ENCODE measurements at regions not wholly inside any gene's neighbourhood (a gene's known extent, or its start where the extent isn't known, plus 50 kb on each side); places are given as distances from the start of the nearest gene placed in this dataset.

DNA sequence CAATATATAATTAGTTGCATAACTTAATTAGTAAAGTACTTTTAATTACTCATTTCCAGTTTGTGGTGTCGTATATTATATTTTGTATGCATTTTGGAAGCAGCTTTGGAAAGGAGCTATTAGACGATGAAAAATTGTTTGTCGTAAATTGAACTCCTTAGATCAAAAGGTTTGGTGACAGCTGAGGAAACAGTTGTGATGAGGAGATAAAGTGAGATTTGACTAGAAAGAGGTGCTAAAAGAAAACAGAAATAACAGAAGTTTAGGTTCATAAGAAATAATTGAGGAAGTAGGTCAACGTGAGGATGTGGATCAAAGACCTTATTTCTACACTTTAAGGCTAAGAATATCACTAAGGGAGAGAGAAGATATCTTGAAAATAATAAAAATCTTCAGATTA is 141.9 kb upstream of the NETO1 start:
- Histone ChIP-seq H3K4me1 (ENCODE audit: insufficient read depth, low read length) (no peaks in the 10 kb centered on the region), H2BK15ac (ENCODE audit: low read depth, low read length) (no peak overlapping the region), H4K8ac (replicated peaks; ENCODE audit: insufficient read length, low read depth, low read length) (no peak overlapping the region), H3K79me1 (ENCODE audit: insufficient read depth, low read depth, low read length, poor library complexity, severe bottlenecking) (no peaks in the 10 kb centered on the region), H3K9me3 (ENCODE audit: control insufficient read depth, low read depth, low read length) (no peaks in the 10 kb centered on the region), H4K5ac (ENCODE audit: insufficient read length, low read depth, low read length) (no peak overlapping the region), H3K27me3 (ENCODE audit: insufficient read depth, low read length) (no peaks in the 10 kb centered on the region), H3K14ac (ENCODE audit: insufficient read depth, low read length) (no peak overlapping the region), H3T11ph (ENCODE audit: low read length) (no peak overlapping the region), H3K56ac (ENCODE audit: insufficient read length, low read depth, low read length) (no peak overlapping the region), H2BK20ac (ENCODE audit: low read depth, low read length, poor library complexity, severe bottlenecking) (no peak overlapping the region), H3K23ac (ENCODE audit: insufficient read length, low read depth, low read length) (no peak overlapping the region), H3K9ac (ENCODE audit: extremely low read depth, insufficient read length, low read length) (no peak overlapping the region), H2AK5ac (ENCODE audit: insufficient read length, low read length) (no peak overlapping the region), H3K79me2 (ENCODE audit: insufficient read depth, low read length) (no peaks in the 10 kb centered on the region), H3K23me2 (ENCODE audit: insufficient read length, low read depth, low read length, poor library complexity, severe bottlenecking) (no peaks in the 10 kb centered on the region), H3K4ac (ENCODE audit: low read depth, low read length) (no peak overlapping the region), H4K91ac (ENCODE audit: insufficient read length, low read depth, low read length) (no peak overlapping the region), H2BK5ac (ENCODE audit: insufficient read length, low read length) (no peak overlapping the region), H2AFZ (ENCODE audit: low read length) (no peak overlapping the region), H4K20me1 (ENCODE audit: control insufficient read depth, insufficient read depth, insufficient read length) (no peaks in the 10 kb centered on the region), H2BK12ac (ENCODE audit: insufficient read length, low read depth, low read length) (no peak overlapping the region), H3K18ac (ENCODE audit: insufficient read length, low read depth, low read length) (no peak overlapping the region), H3K4me2 (ENCODE audit: insufficient read depth, insufficient read length, low read length) (no peak overlapping the region), H3K27ac (ENCODE audit: insufficient read length, low read depth, low read length) (no peak overlapping the region), H2BK120ac (ENCODE audit: low read depth, low read length, poor library complexity, severe bottlenecking) (no peak overlapping the region)
- Mint-ChIP-seq H3K4me3 (no peak overlapping the region), H3K4me1 (no peaks in the 10 kb centered on the region), H3K36me3 (ENCODE audit: insufficient read depth in 1 of 3, low read depth in 3 of 3) (no peaks in the 10 kb centered on the region; a peak in 1 of 7 replicates), H3K27ac (no peak overlapping the region), H3K27me3 (ENCODE audit: low read depth) (no peaks in the 10 kb centered on the region), H3K9me3 (no peaks in the 10 kb centered on the region)
- TF ChIP-seq, protein P1, sequence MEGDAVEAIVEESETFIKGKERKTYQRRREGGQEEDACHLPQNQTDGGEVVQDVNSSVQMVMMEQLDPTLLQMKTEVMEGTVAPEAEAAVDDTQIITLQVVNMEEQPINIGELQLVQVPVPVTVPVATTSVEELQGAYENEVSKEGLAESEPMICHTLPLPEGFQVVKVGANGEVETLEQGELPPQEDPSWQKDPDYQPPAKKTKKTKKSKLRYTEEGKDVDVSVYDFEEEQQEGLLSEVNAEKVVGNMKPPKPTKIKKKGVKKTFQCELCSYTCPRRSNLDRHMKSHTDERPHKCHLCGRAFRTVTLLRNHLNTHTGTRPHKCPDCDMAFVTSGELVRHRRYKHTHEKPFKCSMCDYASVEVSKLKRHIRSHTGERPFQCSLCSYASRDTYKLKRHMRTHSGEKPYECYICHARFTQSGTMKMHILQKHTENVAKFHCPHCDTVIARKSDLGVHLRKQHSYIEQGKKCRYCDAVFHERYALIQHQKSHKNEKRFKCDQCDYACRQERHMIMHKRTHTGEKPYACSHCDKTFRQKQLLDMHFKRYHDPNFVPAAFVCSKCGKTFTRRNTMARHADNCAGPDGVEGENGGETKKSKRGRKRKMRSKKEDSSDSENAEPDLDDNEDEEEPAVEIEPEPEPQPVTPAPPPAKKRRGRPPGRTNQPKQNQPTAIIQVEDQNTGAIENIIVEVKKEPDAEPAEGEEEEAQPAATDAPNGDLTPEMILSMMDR (conservative IDR thresholded peaks at IDR 0.05), result no peak
- DNase-seq, result no peak
- WGBS (ENCODE audit: extremely low coverage, insufficient read length, low lambda C conversion rate), result 100% methylated on average over 2 of the region's 4 CpGs

All from H9 (cell line).